Kidney epithelial cell (primary cell): ENCODE measurements at regions not wholly inside any gene's neighbourhood (a gene's known extent, or its start where the extent isn't known, plus 50 kb on each side); places are given as distances from the start of the nearest gene placed in this dataset.
"Not testable (repeated sequence)": the region's sequence is repeated elsewhere in the genome, so short reads cannot be mapped to it uniquely, and the experiment has no call there.

Source experiments
- DNase-seq: peaks from one replicate; pipeline ENCODE4 v3.0.0-alpha.2; 2010; ENCODE audit warnings: low read depth
- H3K27me3 ChIP-seq: 2 replicates; pipeline ENCODE4 v1.6.0; 2011; ENCODE audit warnings: low read length; ENCODE audit not compliant: control insufficient read depth, insufficient read depth
- H3K36me3 ChIP-seq: 2 replicates; pipeline ENCODE4 v1.5.1; 2011; ENCODE audit warnings: low read length; ENCODE audit not compliant: control insufficient read depth, insufficient read depth
- H3K4me3 ChIP-seq: 2 replicates; pipeline ENCODE4 v1.5.1; 2011; ENCODE audit warnings: low read depth, mild to moderate bottlenecking, control low read depth, low read length
- CTCF ChIP-seq: IDR thresholded peaks from 2 replicates; pipeline ENCODE4 v1.5.1; 2011; ENCODE audit warnings: mild to moderate bottlenecking, moderate library complexity, low read length, control low read depth, inconsistent platforms; ENCODE audit not compliant: insufficient read depth, poor library complexity, severe bottlenecking

GRCh38 chr7:81073931-81074251 lies 155.0 kb upstream of the SEMA3C start:
- Histone ChIP-seq H3K4me3 (no peak overlapping the region), H3K36me3 (peaks cover 1% of the 10 kb centered on the region), H3K27me3 (no peaks in the 10 kb centered on the region)
- no peak for DNase-seq
- no peak for TF ChIP-seq CTCF

- TF ChIP-seq CTCF = no peak
- Histone ChIP-seq H3K27me3 (no peaks in the 10 kb centered on the region), H3K4me3 (no peak overlapping the region), H3K36me3 (no peaks in the 10 kb centered on the region)
- DNase-seq = no peak
Observed at GRCh38 chr7:81070956-81071355, 152.1 kb upstream of the SEMA3C start.

- H3K4me3 ChIP-seq = no peak overlapping the region
- H3K36me3 ChIP-seq = no peaks in the 10 kb centered on the region
- no peaks in the 10 kb centered on the region for H3K27me3 ChIP-seq
- TF ChIP-seq CTCF = no peak
- DNase-seq = no peak
Observed at GRCh38 chr7:81066797-81067196, 147.9 kb upstream of the SEMA3C start.

GRCh38 chr7:81064426-81064825 lies 145.6 kb upstream of the SEMA3C start:
- no peak for DNase-seq
- Histone ChIP-seq H3K36me3 (no peaks in the 10 kb centered on the region), H3K4me3 (no peak overlapping the region), H3K27me3 (no peaks in the 10 kb centered on the region)
- no peak for TF ChIP-seq CTCF

GRCh38 chr7:81062755-81063154 lies 143.9 kb upstream of the SEMA3C start:
- no peaks in the 10 kb centered on the region for H3K27me3 ChIP-seq
- DNase-seq = no peak
- no peak for TF ChIP-seq CTCF
- H3K36me3 ChIP-seq = no peaks in the 10 kb centered on the region
- no peak overlapping the region for H3K4me3 ChIP-seq

- H3K36me3 ChIP-seq, DNase-seq, H3K27me3 ChIP-seq, H3K4me3 ChIP-seq: not testable (repeated sequence)
Observed at GRCh38 chr7:81057469-81057868, 138.6 kb upstream of the SEMA3C start.
